ENCODE measurements at regions not wholly inside any gene's neighbourhood (a gene's known extent, or its start where the extent isn't known, plus 50 kb on each side); places are given as distances from the start of the nearest gene placed in this dataset.

DNA sequence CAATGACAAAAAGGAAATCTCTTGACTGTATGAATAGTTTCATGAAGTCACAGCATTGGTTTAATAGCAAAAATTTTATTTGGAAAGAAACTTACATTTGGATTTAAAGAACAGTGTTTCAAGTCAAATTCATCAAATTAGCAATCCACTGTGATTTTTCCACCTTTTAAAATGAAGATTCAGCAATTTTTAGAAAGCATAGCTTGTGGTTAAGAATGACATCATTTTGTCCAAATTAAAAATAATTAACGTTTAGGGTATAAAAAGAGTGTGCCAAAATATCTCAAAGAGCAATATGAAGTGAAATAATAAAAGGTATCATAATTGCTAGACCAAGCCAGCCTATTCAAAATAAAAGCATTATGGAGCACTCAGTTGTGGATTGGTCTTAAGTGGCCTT is 114.6 kb downstream of the PAX1 start:
- DNase-seq, result no peak

DNA sequence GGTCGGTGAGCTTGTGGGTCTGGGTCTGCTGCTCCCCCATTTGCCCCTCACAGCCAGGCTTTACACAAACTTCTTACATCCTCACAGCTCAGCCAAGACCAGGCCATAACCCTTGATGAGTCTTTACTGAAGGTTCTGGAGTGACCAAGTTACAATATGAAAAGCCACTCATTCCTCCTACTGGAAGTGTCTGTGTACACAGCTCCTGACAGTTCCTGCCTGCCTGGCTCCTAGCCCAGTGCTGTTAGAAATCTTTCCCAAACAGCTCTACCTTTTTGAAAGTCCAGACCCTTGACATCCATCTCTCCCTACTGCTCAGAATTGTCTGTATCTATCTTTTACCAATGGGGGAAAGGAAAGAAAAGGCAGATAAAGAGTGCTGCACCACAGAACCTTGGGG is 106.9 kb downstream of the PAX1 start:
- no peak for DNase-seq

DNA sequence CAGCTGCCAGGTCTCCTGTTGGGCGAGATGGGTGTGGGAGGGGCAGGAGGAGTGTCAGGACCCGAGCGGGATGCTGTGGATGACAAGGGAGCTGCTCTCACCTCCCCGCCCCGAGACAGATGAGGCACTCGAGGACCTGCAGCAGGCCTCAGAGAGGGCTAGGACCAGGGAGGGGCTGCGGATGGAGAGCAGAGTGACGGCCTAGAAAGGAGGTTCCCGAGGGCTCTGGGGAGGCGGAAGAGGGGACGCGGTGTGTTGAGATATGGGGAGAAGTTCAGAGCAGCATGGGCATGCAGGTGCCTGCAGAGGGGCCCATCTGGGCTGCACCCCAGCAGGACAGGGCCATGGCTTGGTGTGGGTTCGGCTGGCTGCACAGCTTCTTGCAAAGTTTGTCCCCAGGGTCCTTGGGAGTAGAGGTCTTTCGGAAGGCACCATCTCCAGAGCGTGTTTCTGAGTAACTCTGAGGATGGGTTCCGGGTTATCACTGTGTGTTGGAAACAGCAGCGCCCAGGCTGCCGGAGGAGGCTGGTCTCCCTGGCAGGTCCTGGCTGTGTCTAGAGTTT is 104.6 kb downstream of the PAX1 start:
- no peak for DNase-seq

DNA sequence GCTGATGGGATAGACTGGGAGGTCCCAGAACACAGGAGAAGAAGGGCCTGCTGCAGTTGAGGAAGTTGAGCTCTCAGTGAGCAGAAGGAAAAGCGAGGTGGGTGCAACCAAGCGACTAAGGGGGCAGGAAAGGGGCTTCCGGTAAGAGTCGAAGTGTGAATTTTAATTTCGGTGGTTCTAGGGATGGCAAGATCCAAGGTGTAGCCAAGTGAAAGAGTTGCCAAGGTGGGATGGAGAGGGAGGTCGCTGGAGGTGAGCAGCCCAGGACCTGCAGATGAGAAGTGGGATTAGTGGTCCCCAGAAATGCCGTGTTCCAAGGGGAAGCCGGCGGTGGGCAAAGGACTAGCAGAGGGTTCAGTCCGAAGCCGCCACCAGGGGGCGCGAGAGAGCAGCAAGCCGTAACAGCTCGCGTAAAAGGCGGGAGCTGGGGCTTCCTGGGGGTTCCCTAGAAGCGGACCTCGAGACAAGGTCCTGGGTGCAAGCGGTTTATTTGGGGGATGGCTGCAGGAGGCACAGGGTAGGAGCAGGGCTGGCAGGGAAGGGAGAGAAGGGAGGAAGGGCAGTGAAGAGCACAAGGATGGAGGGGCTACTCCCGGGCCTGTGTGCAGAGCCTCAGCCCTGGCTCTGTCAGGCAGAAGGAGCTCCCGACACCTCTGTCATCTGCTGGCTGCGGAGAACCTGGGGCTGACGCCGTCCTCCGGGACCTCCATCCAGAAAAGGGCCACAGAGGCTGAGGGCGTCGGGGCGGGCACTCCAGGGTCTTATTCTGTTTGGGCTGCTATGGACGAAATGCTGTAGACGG is 103.6 kb downstream of the PAX1 start:
- DNase-seq, result peak; percentile 28

DNA sequence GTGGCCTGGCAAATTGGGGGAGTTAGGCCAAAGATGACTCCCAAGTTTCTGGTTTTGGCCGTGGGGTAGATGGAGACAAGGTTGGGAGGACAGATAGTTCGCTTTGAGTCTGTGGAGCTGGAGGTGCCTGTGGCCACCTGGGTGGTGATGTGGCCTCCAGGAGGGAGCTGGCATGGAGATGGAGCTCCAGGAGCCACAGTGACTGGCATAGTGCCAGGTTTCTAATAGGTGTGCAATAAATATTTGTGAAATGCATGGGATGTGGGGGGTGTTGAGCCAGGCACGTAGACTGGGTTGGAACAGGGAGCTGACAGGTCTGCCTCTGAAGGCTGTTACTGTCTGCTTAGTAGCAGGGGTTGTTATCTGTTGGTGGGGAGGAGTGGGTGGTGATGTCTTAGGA is 102.7 kb downstream of the PAX1 start:
- DNase-seq, result no peak

DNA sequence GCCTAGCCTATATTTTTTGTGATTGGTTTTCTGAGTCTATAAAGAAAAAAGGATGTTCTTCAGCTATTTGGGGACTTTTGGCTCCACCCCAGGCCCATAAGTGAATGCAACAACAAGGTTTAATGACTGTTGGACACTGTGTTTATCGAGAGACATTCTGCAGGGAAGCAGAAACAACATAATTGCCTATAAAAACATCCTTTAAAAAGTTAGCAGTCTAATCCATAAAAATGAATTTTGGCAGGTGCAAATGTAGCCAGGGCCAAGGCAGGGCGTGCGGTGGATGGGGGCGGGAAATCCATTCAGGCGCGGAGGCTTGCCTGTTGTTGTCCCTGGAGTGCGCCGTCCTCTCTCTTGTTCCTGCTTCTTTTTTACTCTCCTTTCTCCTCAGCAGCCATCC is 99.3 kb downstream of the PAX1 start:
- DNase-seq, result no peak

DNA sequence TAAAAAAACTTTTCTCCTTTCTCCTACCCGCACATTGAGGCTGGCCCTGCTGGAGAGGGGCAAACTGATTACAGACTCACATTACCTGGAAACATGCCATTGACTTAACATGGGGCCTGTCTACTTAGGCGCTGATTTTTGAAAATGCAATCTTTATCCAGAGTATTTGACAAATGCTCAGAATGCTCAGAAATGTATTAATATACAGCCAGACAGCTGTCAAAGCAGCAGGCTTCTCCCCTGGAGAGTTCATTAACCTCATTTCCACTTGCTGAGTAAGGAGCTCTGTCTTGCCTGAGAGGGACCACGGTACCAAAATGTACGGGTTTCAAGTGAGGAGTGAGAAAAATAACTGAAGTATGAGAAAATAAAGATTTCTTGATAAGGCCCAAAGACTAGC is 95.7 kb downstream of the PAX1 start:
- no peak for DNase-seq

DNA sequence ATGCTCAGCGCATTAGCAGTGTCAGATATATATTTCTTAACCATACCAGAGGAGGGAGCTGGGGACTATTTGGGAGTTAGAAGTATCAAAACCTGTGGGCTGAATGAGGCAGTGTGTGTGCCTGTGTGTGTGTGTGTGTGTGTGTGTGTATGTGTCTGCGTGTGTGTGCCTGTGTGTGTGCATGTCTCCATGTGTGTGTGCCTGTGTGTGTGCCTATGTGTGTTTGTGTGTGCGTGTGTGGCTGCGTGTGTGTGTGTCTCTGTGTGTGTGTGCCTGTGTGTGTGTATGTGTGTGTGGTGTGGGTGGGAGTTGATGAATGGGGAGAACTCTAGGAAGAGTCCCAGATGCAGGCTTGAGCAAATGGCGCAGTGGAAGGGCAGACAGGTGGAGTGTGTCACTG is 92.9 kb downstream of the PAX1 start:
- no peak for DNase-seq

DNA sequence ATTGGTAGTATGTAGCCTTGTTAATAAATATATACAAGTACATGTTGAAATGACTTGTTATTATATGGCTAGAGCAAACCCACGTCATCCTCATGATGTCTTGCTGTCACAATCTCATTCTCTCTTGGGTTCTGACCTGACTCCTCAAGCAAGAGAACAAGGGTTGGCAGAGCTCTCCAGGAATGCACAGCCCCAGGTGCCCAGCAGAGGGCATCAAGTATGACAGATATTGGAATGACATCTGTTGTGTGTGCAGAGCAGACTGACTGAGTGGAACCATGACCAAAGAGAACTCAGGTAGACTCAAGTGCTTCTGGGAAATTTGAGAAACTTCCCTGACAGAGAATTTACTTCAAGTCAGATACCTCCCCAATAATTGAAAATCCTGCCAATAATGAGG is 90.6 kb downstream of the PAX1 start:
- DNase-seq, result no peak

DNA sequence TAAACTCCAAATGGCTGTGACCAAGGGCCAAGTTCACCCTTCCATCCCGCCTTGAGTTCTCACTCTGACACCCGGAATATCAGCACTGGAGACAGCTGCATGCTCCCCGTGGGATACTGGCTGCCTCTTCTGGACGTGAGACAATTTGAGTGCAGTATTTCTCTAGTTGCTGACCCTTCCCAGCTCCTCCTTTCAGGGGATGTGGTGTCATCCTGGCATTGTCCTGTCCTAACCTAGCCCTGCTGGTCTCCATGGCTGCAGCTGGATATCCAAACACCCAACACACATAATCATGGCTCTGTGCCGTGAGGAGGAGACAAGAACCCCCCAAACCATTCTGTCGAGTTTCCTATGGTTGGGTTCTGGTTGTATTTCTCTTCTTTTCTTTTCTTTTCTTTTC is 82.6 kb downstream of the PAX1 start:
- DNase-seq, result no peak

DNA sequence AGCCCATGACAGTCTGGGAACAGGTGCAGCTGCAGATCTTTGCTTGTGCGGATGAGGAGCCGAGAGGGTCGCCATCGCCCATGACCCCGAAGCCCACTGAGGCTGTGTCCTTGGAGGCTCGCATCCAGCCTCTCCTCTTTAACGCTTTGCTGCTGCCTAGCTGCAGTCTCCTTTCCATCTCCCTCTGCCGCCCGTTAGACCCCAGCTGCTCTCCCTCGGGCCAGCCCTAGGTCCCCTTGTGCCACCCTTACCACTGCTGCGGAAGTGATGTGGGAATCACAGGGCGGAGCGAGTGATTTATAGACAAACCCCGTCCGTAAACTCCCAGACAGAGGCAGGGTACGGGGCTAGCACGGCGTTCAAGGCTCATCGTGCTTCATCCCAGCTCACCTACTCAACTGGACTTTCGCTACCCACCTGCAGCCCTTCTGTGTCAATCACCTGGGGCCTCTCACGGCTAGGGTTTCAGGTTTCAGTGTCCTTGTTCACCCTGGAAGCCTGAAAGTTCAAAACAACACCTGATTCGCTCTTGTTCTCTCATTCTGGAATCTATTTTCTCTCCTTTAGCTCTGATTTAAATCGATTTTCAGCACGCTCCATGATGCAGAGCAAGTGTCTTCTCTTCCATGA is 76.1 kb downstream of the PAX1 start:
- no peak for DNase-seq

DNA sequence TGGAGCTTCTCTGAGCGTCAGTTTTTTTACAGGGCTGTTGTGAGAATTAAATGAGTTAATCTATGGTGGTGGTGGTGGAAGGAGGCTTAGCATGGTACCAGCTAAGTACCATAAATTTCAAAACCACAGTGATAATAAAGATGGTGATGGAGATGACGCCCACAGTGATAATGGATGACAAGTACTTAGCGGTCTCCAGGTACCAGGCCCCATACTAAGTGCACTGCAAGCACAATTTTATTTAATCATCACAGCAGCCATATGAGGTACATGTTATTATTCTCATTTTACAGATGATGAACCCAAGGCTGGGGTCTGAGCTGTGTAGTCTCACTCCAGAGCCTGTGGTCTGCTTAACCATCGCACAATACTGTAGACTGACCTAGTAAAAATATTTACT is 75.1 kb downstream of the PAX1 start:
- no peak for DNase-seq

All from stimulated activated CD4-positive, alpha-beta T cell treated with anti-CD3 and anti-CD28 coated beads, Interleukin-4, amount 100 ng/mL, for 1 hour (primary cell).